Medulla oblongata (tissue), 1 donor: ENCODE measurements at regions not wholly inside any gene's neighbourhood (a gene's known extent, or its start where the extent isn't known, plus 50 kb on each side); places are given as distances from the start of the nearest gene placed in this dataset.
"Not testable (repeated sequence)": the region's sequence is repeated elsewhere in the genome, so short reads cannot be mapped to it uniquely, and the experiment has no call there.

Source experiments
- DNase-seq: peaks from one replicate; pipeline ENCODE4 v3.0.0-alpha.2; 2015; ENCODE audit errors: extremely low spot score

GRCh38 chr7:77484785-77485184 lies 52.3 kb upstream of the PTPN12 start:
- no peak for DNase-seq

DNA sequence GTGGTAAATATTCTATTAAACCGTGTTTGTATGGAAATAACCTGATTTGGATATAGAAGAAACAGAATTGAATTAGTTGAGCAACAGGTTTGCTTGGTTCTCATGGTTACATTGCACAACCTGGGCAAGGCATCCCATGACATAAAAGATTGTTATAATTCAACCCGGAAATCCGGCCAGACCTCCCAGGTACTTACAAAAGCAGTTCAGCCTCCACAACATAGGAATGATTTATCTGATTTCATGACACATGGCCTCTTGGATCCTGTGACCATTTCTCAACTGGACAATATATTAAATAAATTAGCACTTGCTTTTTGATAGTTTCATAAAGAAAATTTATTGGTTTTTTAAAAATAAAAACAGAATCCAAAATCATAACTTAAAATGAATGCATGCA lies 55.1 kb upstream of the PTPN12 start:
- no peak for DNase-seq

DNA sequence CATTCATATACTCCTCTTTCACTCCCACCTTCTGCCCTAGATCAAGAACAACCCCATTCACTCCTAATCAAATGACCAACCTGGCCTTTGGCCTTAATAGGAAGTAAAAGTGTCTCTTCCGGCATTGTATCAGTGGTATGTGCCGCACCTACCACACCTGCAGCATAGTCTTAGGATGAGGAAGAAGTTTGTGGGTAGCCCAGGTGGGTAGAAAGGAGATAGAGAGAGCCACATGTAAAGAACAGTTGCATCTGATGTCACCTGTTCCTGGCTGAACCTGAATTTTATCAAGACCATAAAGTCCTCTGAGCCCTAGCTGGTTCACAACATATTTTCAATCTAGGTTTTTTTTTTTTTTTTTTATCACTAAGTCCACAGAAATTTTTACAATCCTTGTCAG lies 55.5 kb upstream of the PTPN12 start:
- no peak for DNase-seq

DNA sequence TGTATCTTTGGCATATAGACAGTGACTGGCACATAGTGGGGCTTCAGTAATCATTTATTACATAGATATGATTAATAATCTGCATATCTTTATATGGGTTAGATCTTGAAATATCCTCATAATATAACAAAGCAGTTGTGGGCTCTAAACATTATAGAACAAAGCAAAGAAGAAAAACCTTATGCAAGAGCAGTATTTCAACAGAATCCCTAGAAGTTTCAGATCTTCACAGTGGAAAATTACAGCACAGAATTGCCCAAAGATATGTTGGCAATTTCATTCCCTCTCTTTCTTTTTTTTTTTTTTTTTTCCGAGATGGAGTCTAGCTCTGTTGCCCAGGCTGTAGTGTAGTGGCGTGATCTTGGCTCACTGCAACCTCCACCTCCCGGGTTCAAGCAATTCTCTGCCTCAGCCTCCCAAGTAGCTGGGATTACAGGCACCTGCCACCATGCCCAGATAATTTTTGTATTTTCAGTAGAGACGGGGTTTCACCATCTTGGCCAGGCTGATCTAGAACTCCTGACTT lies 56.9 kb upstream of the PTPN12 start:
- DNase-seq = not testable (repeated sequence)

DNA sequence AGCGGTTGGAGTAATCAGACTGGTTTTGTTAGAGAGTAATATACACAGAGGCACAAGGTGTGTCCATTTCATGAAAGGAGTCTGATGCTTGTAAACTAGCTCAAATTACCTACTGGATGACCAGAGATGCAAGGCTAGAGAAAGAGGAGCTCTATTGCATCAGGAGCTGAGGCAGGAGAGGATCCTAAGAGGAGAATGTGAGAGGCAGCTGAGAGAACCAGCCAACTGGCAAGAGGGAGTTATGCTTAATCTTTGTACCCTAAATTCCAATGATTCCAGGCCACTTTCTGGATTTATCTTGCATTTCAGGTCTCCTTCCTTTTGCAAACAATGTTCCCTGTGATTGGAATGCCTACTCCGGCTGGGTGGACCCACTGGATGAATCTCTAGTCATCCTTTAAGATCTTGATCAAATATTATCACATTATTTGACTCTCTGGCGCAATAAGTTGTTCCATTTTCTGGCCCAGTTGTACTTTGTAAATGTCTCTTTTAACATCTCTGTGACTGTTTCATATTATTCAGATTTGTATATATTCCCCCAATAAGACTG lies 57.5 kb upstream of the PTPN12 start:
- no peak for DNase-seq

DNA sequence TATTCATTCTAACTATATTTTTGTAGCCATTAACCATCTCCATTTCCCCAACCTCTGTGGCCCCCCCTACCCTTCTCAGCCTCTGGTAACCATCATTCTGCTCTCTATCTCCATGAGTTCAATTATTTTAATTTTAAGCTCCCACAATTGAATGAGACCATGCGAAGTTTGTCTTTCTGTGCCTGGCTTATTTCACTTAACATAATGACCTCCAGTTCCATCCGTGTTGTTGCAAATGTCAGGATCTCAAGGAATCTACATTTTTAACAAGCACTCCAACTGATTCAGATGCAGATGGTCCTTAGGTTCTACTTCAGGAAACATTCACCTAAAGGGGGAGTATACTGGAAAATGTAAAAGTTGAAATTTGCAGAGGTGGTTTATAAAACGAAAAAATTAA lies 60.2 kb upstream of the PTPN12 start:
- no peak for DNase-seq

DNA sequence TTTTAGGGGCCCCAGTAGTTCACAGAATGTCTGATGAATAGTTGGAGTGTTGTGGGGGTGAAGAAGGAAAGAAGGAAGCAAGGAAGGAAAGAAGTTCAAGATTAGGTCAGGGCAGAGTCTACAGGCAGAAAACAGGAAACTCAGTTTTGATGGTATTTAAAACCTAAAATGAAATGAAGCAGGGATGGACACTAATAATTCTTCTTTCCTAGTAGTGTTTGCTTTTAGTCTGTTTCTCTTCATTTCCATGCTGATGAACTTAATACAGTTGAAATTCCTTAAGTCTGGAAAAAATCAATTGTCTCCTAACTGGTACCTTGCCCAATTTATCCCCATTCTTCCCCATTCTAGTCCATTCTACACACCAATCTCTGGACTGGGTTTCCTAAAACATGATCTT lies 59.0 kb upstream of the GSAP start:
- DNase-seq = no peak

DNA sequence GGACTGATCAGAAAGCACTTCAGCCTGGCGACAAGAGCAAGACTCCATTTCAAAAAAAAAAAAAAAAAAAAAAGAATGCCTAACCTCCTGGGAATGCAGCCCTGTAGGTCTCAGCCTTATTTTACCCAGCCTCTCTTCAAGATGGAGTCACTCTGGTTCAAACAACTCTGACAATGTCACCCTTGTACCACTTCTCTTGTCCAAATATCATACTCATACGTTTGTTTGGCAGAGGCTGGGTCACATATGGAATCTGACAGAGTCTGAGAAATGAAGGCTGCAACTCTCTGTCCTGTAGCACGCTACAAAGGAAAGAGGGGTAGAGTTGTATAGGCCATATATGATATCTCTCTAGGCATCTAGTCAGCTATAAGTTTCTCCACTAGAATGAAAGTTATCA lies 58.6 kb upstream of the GSAP start:
- DNase-seq = no peak

DNA sequence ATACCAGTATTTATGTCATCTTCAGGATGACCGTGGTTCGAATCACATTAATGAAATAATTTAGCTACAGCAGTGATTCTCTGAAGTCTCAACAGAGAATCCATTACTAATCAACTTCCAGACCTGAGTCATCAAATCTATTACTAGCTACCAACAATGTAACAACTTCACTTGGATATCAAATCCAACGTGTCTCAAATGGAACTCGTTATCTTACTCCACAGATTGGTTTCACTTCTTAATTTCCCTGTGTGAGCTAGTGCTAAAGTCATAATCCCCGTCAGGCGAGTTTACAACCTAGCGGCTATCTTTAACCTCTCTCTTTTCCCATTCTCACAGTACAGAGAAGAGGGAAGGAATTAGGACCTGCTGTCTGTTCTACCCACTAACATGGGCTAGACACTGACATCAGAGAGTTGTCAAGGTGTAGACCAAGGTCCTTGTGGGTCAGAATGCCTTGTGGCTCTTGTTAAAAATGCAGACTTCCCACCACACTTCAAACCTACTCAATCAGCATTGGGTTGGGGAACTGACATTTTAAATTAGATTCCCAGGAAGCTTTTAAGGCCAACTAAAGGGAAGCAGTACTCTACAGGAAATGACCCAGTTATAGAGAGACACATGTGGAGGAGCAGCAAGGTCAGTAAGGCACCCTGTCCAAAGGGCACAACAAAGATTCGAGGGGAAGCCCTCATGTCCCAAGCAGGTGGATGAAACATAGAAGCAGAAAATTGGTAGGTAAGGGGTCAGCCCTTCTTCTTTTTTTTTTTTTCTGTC lies 57.3 kb upstream of the GSAP start:
- DNase-seq = no peak

GRCh38 chr7:77469927-77470326 lies 53.8 kb upstream of the GSAP start:
- DNase-seq = no peak

- DNase-seq = peak; percentile 60
These were observed 51.3 kb upstream of the GSAP start for GRCh38 chr7:77467408-77467807.

DNA sequence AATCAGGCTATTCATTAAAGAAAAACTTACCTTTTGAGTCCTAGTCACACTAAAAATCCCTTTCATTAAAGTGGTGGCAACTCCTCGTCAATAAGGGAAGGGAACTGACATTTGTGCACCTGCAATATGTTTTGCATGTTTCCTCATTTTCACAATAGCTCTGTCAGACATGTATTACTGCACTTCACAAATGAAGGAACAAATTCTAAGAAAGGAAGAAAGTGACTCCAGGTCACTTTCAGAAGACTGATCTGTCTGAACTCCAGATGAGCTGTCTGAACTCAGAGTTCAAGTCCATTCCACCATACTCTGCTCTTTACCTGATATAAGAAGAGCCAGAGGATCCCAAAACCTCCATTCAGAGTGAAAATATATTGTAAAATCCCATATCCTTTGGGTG lies 50.3 kb upstream of the GSAP start:
- DNase-seq = no peak
